Astrocyte of the spinal cord (primary cell): ENCODE measurements at regions not wholly inside any gene's neighbourhood (a gene's known extent, or its start where the extent isn't known, plus 50 kb on each side); places are given as distances from the start of the nearest gene placed in this dataset.
"Not testable (repeated sequence)": the region's sequence is repeated elsewhere in the genome, so short reads cannot be mapped to it uniquely, and the experiment has no call there.

ENCODE experiments used
- DNase-seq: peaks from one replicate; pipeline ENCODE4 v3.0.0; 2011; ENCODE audit warnings: low read depth, low spot score
- H3K4me3 ChIP-seq: 2 replicates; pipeline ENCODE4 v1.5.1; 2011; ENCODE audit warnings: low read depth, mild to moderate bottlenecking, low read length, moderate library complexity
- CTCF ChIP-seq: IDR thresholded peaks from 2 replicates; pipeline ENCODE4 v1.5.1; 2012; ENCODE audit warnings: low read depth, mild to moderate bottlenecking, low read length, inconsistent platforms
- in situ Hi-C: cut with HindIII; loops from 2 replicates; pipeline ENCODE4 v1.10.0; 2017; ENCODE audit warnings: low sequenced_read_pairs

- DNase-seq, result no peak
- no peak overlapping the region for H3K4me3 ChIP-seq
- no peak for TF ChIP-seq CTCF
- in situ Hi-C loops, result no loop called here
These were observed 452.1 kb upstream of the POU3F2 start for GRCh38 chr6:98382246-98382645.

GRCh38 chr6:98384334-98384733 lies 450.0 kb upstream of the POU3F2 start:
- H3K4me3 ChIP-seq, result no peak overlapping the region
- no peak for TF ChIP-seq CTCF
- no peak for DNase-seq
- in situ Hi-C loops, result no loop called here

- no peak for DNase-seq
- H3K4me3 ChIP-seq, result no peak overlapping the region
- TF ChIP-seq CTCF, result no peak
- in situ Hi-C loops, result no loop called here
These were observed 449.6 kb upstream of the POU3F2 start for GRCh38 chr6:98384801-98385200.

GRCh38 chr6:98395610-98396166 lies 438.7 kb upstream of the POU3F2 start:
- DNase-seq, result no peak
- H3K4me3 ChIP-seq, result no peak overlapping the region
- TF ChIP-seq CTCF, result no peak
- in situ Hi-C loops, result no loop called here

GRCh38 chr6:98416027-98416426 lies 418.3 kb upstream of the POU3F2 start:
- in situ Hi-C loops, result no loop called here
- H3K4me3 ChIP-seq, result no peak overlapping the region
- DNase-seq, result no peak
- no peak for TF ChIP-seq CTCF

GRCh38 chr6:98416497-98417158 lies 417.7 kb upstream of the POU3F2 start:
- H3K4me3 ChIP-seq, in situ Hi-C loops, DNase-seq: not testable (repeated sequence)

GRCh38 chr6:98433325-98434056 lies 400.9 kb upstream of the POU3F2 start:
- no peak for DNase-seq
- in situ Hi-C loops, result no loop called here
- H3K4me3 ChIP-seq, result no peak overlapping the region
- TF ChIP-seq CTCF, result no peak
